Esophagus squamous epithelium (tissue), 5 donors: ENCODE measurements at regions not wholly inside any gene's neighbourhood (a gene's known extent, or its start where the extent isn't known, plus 50 kb on each side); places are given as distances from the start of the nearest gene placed in this dataset.

ENCODE experiments used
- DNase-seq: peaks from one replicate; lab custom pipeline; 2025; lab: John Stamatoyannopoulos, UW
- H3K27ac ChIP-seq, 4 donors: fragments of 200-600 bp; sonication (generic); one replicate each; pipeline ENCODE4 v1.5.1; 2016 to 2019; ENCODE audit warnings: mild to moderate bottlenecking in 1 of 4
- H3K27me3 ChIP-seq, 4 donors: fragments of 200-600 bp; sonication (generic); 1 replicate in 3 of 4; 2 replicates in 1 of 4; pipeline versions ENCODE4 v1.5.1 to v1.6.0; 2017 to 2021; ENCODE audit warnings: antibody characterized with exemption in 1 of 4
- H3K36me3 ChIP-seq, 3 donors: fragments of 200-600 bp; sonication (generic); one replicate each; pipeline ENCODE4 v1.5.1; 2016 to 2019
- H3K4me1 ChIP-seq, 3 donors: fragments of 200-600 bp; sonication (generic); one replicate each; pipeline ENCODE4 v1.5.1; 2017 to 2019
- H3K4me3 ChIP-seq, 4 donors: fragments of 200-600 bp; sonication (generic); 1 replicate in 3 of 4; 2 replicates in 1 of 4; pipeline ENCODE4 v1.5.1; 2016 to 2019; ENCODE audit warnings: mild to moderate bottlenecking in 2 of 4, moderate library complexity in 1 of 4
- H3K9me3 ChIP-seq, 3 donors: fragments of 200-600 bp; sonication (generic); one replicate each; pipeline ENCODE4 v1.5.1; 2016 to 2019
- POLR2A ChIP-seq, 4 donors: fragments of 450-650 bp; IDR thresholded peaks; one replicate each; pipeline ENCODE4 v1.6.1; 2017; ENCODE audit warnings: antibody characterized with exemption in 4 of 4, mild to moderate bottlenecking in 4 of 4, moderate library complexity in 3 of 4
- WGBS, 2 donors: methylation state at CpG; one replicate each; pipeline ENCODE4 v1.1.5; 2018; 5-methylcytosine and 5-hydroxymethylcytosine counted together
- intact Hi-C: fragments of 100-400 bp; cut with DNase I; formaldehyde crosslinking; loops from one replicate; pipeline ENCODE4 v1.15.0; 2022
- TF ChIP-seq, protein P1 (sequence below), 6 experiments: fragments of 450-650 bp in 4 of 6; fragments of 200-600 bp in 2 of 6; sonication (generic) in 2 of 6; IDR thresholded peaks; one replicate each; pipeline ENCODE4 v1.5.1; 2016 to 2019; ENCODE audit warnings: antibody characterized with exemption in 6 of 6, mild to moderate bottlenecking in 4 of 6, moderate library complexity in 4 of 6
- donor health status: DM: yes; HTN: yes; CAD: no.

DNA sequence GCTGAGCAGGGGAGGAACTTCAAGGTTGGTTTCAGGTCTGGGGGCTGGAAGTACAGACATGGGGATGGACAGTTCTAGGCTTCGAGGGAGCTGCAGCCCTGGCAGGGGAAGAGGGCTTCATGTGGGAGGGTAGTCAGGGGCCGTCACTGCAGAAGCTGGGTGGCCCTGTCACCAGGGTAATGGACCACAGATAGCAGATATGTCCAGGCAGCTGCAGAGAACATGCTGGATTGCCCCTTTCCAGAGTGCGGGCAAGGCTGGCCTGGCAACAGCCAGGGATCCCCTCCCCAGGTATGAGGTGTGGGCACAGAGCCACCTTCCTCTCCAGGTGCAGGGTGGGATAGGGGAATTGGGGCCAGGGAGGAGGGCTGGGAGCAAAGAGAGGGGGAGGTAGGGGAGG is 206.5 kb downstream of the GADD45G start:
- Histone ChIP-seq H3K36me3 (no peaks in the 10 kb centered on the region), H3K4me1 (peaks cover 0 to 7% (median 0%) of the 10 kb centered on the region in 3 donors), H3K4me3 (no peak overlapping the region), H3K27ac (no peak overlapping the region), H3K27me3 (peaks cover 0 to 20% (median 0%) of the 10 kb centered on the region in 4 donors), H3K9me3 (no peaks in the 10 kb centered on the region)
- 89% methylated on average over 3 of the region's 3 CpGs; no CpG with 5 or more reads in 1 of the 2 donors for WGBS, 2 donors
- no peak for DNase-seq
- intact Hi-C loops = no loop called here
- TF ChIP-seq POLR2A (IDR thresholded peaks at IDR 0.05) = no peak
- TF ChIP-seq, protein P1, sequence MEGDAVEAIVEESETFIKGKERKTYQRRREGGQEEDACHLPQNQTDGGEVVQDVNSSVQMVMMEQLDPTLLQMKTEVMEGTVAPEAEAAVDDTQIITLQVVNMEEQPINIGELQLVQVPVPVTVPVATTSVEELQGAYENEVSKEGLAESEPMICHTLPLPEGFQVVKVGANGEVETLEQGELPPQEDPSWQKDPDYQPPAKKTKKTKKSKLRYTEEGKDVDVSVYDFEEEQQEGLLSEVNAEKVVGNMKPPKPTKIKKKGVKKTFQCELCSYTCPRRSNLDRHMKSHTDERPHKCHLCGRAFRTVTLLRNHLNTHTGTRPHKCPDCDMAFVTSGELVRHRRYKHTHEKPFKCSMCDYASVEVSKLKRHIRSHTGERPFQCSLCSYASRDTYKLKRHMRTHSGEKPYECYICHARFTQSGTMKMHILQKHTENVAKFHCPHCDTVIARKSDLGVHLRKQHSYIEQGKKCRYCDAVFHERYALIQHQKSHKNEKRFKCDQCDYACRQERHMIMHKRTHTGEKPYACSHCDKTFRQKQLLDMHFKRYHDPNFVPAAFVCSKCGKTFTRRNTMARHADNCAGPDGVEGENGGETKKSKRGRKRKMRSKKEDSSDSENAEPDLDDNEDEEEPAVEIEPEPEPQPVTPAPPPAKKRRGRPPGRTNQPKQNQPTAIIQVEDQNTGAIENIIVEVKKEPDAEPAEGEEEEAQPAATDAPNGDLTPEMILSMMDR (IDR thresholded peaks at IDR 0.05) = no peak

DNA sequence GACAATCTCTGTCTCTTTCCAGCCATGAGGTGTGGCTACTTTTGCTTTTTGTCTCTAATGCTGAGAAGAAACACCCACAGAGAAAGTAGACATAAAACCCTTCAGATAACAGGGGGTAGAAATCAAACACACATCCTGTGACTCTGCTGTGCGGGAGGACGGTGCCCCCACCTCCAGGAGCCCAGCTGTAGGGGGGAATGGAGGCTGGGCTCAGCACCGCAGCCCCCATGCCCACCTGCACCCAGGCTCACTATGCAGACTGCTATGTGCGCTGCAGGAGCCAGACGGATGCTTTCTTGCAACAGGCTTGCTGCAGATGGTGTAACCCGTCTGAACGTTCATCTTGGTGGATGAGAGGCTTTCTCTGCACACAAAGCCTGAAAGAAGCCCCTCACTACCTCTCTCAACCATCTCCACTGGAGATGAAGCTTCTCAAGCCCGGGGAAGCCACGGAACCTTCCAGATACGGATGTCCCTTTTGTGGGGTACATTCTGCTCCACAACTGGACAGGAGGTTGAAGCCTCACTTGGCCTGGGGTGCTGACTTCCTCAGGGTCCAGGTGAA is 207.2 kb downstream of the GADD45G start:
- WGBS, 2 donors = 78 to 86% methylated on average over 5 to 10 of the region's 10 CpGs
- no peak overlapping the region for H3K4me3 ChIP-seq
- intact Hi-C loops = no loop called here

DNA sequence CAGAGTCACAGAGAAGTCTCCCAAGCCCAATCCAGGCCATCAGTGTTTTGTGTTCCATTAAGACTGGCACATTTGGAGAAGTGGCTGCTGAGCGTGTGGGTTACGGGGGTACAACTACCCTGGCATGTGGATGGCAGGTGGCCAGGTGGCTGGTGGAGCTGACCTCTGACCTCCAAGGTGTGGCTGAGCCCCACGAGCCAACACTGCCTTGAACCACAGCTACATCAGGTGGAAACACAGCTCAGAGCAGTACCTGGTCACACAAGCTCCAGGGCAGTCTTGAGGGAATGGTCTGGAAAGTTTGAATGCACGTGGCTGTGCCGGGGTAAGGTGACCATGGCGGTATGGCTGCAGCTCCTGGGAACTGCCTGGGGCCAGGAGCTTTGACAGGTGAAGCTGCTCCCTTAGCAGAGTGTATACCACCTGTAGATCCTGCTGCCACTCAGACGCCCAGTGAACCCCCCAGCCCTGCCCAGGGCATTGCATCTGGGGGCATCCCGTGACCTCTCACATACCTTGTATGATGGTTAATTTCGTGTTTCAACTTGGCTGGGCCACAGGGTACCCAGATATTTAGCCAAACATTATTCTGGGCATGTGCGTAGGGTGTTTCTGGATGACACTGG is 207.9 kb downstream of the GADD45G start:
- DNase-seq = no peak
- WGBS, 2 donors = 76 to 98% methylated on average over 7 of the region's 10 CpGs

More for the DNA sequence above, 207.2 kb downstream of the GADD45G start:
- Histone ChIP-seq H3K27ac (no peak overlapping the region), H3K4me1 (peaks cover 0 to 7% (median 0%) of the 10 kb centered on the region in 3 donors), H3K9me3 (no peaks in the 10 kb centered on the region), H3K27me3 (peaks cover 0 to 20% (median 0%) of the 10 kb centered on the region in 4 donors), H3K36me3 (no peaks in the 10 kb centered on the region)
- no peak for DNase-seq
- TF ChIP-seq, protein P1 (IDR thresholded peaks at IDR 0.05) = no peak
- TF ChIP-seq POLR2A (IDR thresholded peaks at IDR 0.05) = no peak

DNA sequence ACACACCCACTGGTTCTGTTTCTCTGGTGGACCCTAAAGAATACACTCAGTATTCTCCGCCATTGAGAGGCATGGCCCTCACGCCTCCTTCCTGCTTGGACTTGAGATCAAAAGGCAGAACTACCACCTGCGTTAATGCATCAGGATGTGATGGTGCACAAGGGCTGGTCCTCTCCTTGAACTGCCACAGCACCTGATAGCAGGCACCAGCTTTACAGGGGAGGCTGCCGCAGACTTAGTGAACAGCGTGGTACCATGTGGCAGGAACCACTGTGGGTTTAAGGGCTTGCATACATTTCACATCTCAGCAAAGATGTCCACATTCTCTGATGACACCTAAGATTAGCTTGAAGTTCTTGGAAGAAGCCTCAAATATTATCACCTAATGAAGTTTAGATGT is 208.7 kb downstream of the GADD45G start:
- H3K9me3 ChIP-seq = no peaks in the 10 kb centered on the region
- no peaks in the 10 kb centered on the region for H3K36me3 ChIP-seq
- TF ChIP-seq, protein P1 (IDR thresholded peaks at IDR 0.05) = no peak
- TF ChIP-seq POLR2A (IDR thresholded peaks at IDR 0.05) = no peak
- no peak for DNase-seq
- no peak overlapping the region for H3K27ac ChIP-seq
- no peak overlapping the region for H3K4me3 ChIP-seq
- peaks cover 0 to 20% (median 0%) of the 10 kb centered on the region in 4 donors for H3K27me3 ChIP-seq
- H3K4me1 ChIP-seq = peaks cover 0 to 7% (median 0%) of the 10 kb centered on the region in 3 donors
- intact Hi-C loops = no loop called here
- 77 to 95% methylated on average over 3 to 5 of the region's 5 CpGs for WGBS, 2 donors

More for the DNA sequence above, 207.9 kb downstream of the GADD45G start:
- Histone ChIP-seq H3K4me1 (peaks cover 0 to 7% (median 0%) of the 10 kb centered on the region in 3 donors), H3K36me3 (no peaks in the 10 kb centered on the region), H3K27ac (no peak overlapping the region), H3K9me3 (no peaks in the 10 kb centered on the region), H3K27me3 (peaks cover 0 to 20% (median 0%) of the 10 kb centered on the region in 4 donors), H3K4me3 (no peak overlapping the region)
- intact Hi-C loops = no loop called here
- TF ChIP-seq, protein P1 (IDR thresholded peaks at IDR 0.05) = no peak
- no peak for TF ChIP-seq POLR2A (IDR thresholded peaks at IDR 0.05)

DNA sequence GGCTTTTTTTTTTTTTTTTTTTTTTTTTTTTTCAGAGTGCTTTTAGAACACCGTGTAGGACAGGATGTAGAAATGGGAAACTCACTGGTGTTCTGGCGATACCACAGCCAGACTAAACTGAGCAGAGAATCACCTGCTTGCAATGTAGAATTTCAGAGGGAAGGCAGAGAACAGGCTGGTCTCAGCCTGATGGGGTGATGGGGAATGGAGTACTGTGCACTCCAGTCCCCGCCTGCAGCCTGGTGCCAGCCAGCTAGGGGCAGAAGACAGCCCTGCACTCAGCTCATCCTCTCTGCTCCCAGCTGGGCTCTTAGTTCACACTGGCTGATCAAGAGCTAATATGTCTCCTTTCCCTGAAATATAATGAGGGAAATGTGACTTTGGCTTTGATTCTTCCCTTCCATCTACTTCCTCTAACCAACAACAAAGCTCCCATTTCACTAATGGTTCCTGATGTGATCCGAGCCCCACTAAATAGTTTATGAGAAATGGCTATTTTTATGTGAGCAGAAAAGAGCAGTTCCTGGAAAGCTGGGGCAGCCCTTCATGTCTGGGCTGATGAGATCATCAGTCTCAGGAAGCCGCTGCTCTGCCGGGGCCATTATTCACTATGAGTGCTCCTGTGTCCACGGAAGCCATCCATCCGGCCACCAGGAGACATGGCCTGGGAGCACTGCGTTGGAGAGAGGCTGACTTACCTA is 209.7 kb downstream of the GADD45G start:
- Histone ChIP-seq H3K27ac (no peak overlapping the region), H3K27me3 (peaks cover 0 to 20% (median 0%) of the 10 kb centered on the region in 4 donors), H3K4me1 (peaks cover 0 to 7% (median 0%) of the 10 kb centered on the region in 3 donors), H3K9me3 (no peaks in the 10 kb centered on the region), H3K4me3 (no peak overlapping the region), H3K36me3 (no peaks in the 10 kb centered on the region)
- TF ChIP-seq, protein P1 (IDR thresholded peaks at IDR 0.05) = no peak
- no peak for TF ChIP-seq POLR2A (IDR thresholded peaks at IDR 0.05)
- DNase-seq = no peak
- intact Hi-C loops = no loop called here
- 39 to 68% methylated on average over 6 to 8 of the region's 9 CpGs for WGBS, 2 donors
